Urothelium cell line (cell line): ENCODE measurements at regions not wholly inside any gene's neighbourhood (a gene's known extent, or its start where the extent isn't known, plus 50 kb on each side); places are given as distances from the start of the nearest gene placed in this dataset.
"Not testable (repeated sequence)": the region's sequence is repeated elsewhere in the genome, so short reads cannot be mapped to it uniquely, and the experiment has no call there.

Experiments
- DNase-seq: peaks from one replicate; pipeline ENCODE4 v3.0.0; 2011; ENCODE audit warnings: low spot score, mixed read lengths
- FAIRE-seq: peaks from 2 replicates; lab custom pipeline; 2011; peaks lifted over from hg19 to GRCh38; lab: Jason Lieb, UNC

DNA sequence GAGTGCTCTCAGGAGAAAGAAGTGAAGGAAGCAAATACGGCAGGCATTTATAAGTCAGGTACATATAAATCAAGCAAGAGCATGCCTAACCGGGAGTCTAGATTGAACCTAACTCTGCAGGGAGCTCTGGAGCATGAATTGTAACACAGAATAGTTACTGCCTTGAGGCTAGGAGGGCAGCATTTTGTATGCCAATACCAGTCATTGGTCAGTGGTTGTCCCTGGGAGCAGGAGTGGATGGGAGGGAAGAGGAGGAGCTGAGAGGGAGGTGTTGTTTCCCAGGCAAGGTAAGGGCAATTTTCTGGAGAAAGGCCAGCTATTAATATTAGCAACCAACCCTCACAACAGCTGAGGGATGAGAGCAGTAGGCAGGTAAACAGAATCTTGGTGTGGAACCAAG, 224.7 kb upstream of the DCAF8L1 start:
- FAIRE-seq (no peak), DNase-seq (no peak)

GRCh38 chrX:28205126-28205525, 223.9 kb upstream of the DCAF8L1 start:
- DNase-seq (no peak), FAIRE-seq (no peak)

DNA sequence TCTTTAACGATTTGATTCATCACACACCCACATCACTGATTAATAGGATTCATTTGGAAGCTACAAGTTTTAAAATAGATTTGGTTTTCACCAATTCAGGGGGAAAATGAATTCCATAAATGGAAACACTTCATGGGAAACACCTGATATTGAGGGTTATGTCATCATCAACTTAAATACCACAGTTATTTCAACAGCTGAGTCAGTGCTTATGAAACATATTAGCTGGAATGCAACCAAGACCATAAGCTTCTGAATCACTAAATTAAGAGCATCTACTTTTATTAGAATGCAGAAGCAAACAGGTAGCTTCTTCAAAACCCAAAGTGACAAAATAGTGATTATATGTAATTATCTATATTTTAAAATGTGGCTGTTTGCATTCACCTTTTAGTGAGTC, 207.8 kb upstream of the DCAF8L1 start:
- FAIRE-seq: no peak
- DNase-seq: peak; percentile 6

GRCh38 chrX:28188526-28188925, 207.3 kb upstream of the DCAF8L1 start:
- FAIRE-seq: no peak

DNA sequence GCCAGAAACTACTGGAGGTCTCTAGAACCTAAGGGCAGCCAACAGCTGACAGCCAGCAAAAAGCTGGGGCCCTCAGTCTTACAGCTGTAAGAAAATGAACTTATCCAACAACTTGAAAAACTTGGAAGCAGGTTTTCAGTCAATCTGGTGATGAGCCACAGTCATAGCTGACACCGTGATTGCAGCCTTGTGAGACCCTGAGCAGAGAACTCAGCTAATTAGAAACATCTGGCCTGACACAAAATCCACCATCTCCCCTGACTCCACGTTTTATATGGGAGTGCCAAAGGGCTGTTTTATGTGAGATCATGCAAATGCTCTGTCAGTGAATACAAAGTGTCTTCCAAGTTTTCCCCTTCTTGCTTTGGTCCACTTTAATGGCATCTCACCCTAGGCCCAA, 198.8 kb upstream of the DCAF8L1 start:
- FAIRE-seq: no peak
- DNase-seq: no peak

More at GRCh38 chrX:28188526-28188925, 207.3 kb upstream of the DCAF8L1 start:
- DNase-seq: no peak

GRCh38 chrX:28178206-28178605, 197.0 kb upstream of the DCAF8L1 start:
- FAIRE-seq (no peak), DNase-seq (no peak)

DNA sequence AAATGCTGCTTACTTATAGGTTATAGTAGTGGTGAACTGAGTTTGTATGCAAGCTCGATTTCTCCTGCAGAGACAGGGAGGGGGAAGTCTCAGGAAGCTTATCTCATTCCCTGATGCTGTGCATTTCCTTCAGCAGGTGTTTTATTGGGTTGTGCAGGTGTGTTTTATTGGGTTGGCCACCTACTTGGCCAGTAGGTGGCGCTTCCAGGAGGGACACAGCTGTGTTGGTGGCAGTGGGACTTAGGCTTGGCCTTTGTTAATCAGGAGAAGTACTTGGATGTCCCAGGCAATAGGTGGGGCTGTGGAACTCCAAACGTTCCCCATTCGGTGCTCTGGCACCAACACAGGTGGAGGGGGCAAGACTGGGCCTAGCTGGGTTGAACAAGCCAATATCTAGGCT, 196.0 kb upstream of the DCAF8L1 start:
- no peak for FAIRE-seq
- DNase-seq: no peak

GRCh38 chrX:28170713-28171112, 189.5 kb upstream of the DCAF8L1 start:
- no peak for FAIRE-seq

GRCh38 chrX:28158019-28158777, 176.9 kb upstream of the DCAF8L1 start:
- FAIRE-seq: no peak
- no peak for DNase-seq

More at GRCh38 chrX:28170713-28171112, 189.5 kb upstream of the DCAF8L1 start:
- no peak for DNase-seq

GRCh38 chrX:28152263-28152662, 171.0 kb upstream of the DCAF8L1 start:
- not testable (repeated sequence) for FAIRE-seq, DNase-seq

- no peak for FAIRE-seq
- no peak for DNase-seq
These were observed 154.3 kb upstream of the DCAF8L1 start for GRCh38 chrX:28135378-28136047.

DNA sequence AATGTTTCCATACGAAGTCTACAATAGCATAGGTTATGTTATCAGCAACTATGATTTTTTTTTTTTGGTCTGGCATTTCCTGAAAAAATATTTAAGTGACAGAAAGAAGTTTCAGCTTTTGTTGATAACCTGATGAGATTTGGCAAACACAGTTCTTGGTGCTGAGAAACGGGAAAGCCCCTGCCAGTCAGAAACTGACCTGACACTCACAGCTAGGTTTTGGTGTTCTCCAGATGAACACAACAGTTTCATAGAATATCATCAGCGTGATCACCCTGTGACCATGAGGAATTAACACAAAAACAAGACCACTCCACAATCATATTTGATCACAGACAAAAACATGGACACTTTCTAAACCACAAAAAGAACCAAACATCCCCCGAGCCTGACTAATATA, 152.5 kb upstream of the DCAF8L1 start:
- no peak for DNase-seq
- FAIRE-seq: no peak

- no peak for DNase-seq
- no peak for FAIRE-seq
These were observed 146.4 kb upstream of the DCAF8L1 start for GRCh38 chrX:28127662-28128061.

- no peak for DNase-seq
- no peak for FAIRE-seq
These were observed 145.6 kb upstream of the DCAF8L1 start for GRCh38 chrX:28126886-28127285.

- DNase-seq (no peak), FAIRE-seq (no peak)
These were observed 143.2 kb upstream of the DCAF8L1 start for GRCh38 chrX:28124416-28124815.

GRCh38 chrX:28120580-28121245, 139.5 kb upstream of the DCAF8L1 start:
- not testable (repeated sequence) for DNase-seq, FAIRE-seq

GRCh38 chrX:28120072-28120471, 138.8 kb upstream of the DCAF8L1 start:
- no peak for FAIRE-seq
- DNase-seq: peak; percentile 13

GRCh38 chrX:28108186-28108945, 127.1 kb upstream of the DCAF8L1 start:
- FAIRE-seq: no peak

DNA sequence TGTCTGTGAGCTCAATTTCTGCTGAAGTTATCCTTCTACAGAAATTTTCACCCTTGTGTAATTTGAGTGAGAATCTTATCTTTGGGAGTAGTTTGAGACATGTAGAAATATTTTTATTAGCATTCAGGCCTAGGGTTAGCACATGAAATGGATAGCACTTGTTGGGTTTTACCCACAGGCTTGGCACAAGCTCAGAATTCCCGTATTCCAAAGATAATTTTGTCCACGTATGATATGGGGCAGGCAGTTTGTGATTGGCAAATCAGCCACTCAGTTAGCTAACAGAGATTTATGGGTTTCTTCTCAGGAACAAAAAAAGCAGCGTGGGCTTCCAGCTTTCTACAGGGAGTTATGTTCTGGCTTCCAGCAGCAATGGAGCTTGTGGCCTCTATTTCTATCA, 117.9 kb upstream of the DCAF8L1 start:
- DNase-seq (no peak), FAIRE-seq (no peak)

More at GRCh38 chrX:28108186-28108945, 127.1 kb upstream of the DCAF8L1 start:
- no peak for DNase-seq

DNA sequence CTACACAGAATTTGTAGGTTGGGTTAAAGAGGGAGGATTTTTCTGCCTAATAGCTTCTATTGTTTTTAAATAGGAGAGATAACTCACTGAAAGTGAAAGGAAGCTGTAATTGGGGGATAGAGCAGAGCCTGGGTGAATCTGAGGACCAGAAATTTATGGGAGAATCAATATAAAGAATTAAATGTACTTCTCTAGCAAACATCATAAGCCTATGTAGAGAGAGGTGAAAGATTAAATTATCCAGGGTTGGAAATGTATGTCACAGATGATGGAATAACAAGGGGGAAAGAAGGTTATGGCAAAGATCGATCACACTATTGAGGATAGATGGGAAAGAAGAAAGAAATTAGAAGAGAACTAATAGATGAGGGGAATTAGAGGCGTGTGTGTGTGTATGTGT, 104.4 kb upstream of the DCAF8L1 start:
- no peak for FAIRE-seq
- no peak for DNase-seq

- FAIRE-seq: no peak
- no peak for DNase-seq
These were observed 77.7 kb upstream of the DCAF8L1 start for GRCh38 chrX:28058901-28059300.
